ENCODE measurements at regions not wholly inside any gene's neighbourhood (a gene's known extent, or its start where the extent isn't known, plus 50 kb on each side); places are given as distances from the start of the nearest gene placed in this dataset.
"Not testable (repeated sequence)": the region's sequence is repeated elsewhere in the genome, so short reads cannot be mapped to it uniquely, and the experiment has no call there.

- H3F3A ChIP-seq (ENCODE audit: insufficient read depth); H3K9ac ChIP-seq; H2AFZ ChIP-seq; in situ Hi-C loops (cut with MboI); H3K9me2 ChIP-seq (ENCODE audit: insufficient read depth); H3K27ac ChIP-seq; H3K27me3 ChIP-seq (replicated peaks; ENCODE audit: insufficient read depth); H3K9me3 ChIP-seq (ENCODE audit: low read depth); H3K79me2 ChIP-seq (ENCODE audit: insufficient read depth); H3K4me3 ChIP-seq; H4K20me1 ChIP-seq (ENCODE audit: insufficient read depth); H3K36me3 ChIP-seq (ENCODE audit: low read depth); H3K4me2 ChIP-seq (ENCODE audit: unreplicated experiment); H3K4me1 ChIP-seq (ENCODE audit: insufficient read depth): not testable (repeated sequence)
- 24 to 38% methylated on average over 5 of the region's 5 CpGs for WGBS, 2 experiments (ENCODE audit: low coverage in 1 of 2, low lambda C conversion rate in 2 of 2, missing lambda C conversion rate in 2 of 2)
- peak; percentile 10 for DNase-seq
Observed at GRCh38 chr21:10270211-10270610, 251.2 kb upstream of the TPTE start.

GRCh38 chr21:10271666-10272207, 249.6 kb upstream of the TPTE start:
- H3K79me2 ChIP-seq (ENCODE audit: insufficient read depth); in situ Hi-C loops (cut with MboI); H3F3A ChIP-seq (ENCODE audit: insufficient read depth); DNase-seq; H3K27me3 ChIP-seq (replicated peaks; ENCODE audit: insufficient read depth); H3K36me3 ChIP-seq (ENCODE audit: low read depth); H3K4me1 ChIP-seq (ENCODE audit: insufficient read depth); H4K20me1 ChIP-seq (ENCODE audit: insufficient read depth); H3K4me3 ChIP-seq; H3K27ac ChIP-seq; H3K9me3 ChIP-seq (ENCODE audit: low read depth); H2AFZ ChIP-seq; H3K9ac ChIP-seq; H3K4me2 ChIP-seq (ENCODE audit: unreplicated experiment); H3K9me2 ChIP-seq (ENCODE audit: insufficient read depth): not testable (repeated sequence)
- 26 to 28% methylated on average over 4 of the region's 4 CpGs for WGBS, 2 experiments (ENCODE audit: low coverage in 1 of 2, low lambda C conversion rate in 2 of 2, missing lambda C conversion rate in 2 of 2)

GRCh38 chr21:10272216-10272615, 249.2 kb upstream of the TPTE start:
- H3K79me2 ChIP-seq (ENCODE audit: insufficient read depth) = no peaks in the 10 kb centered on the region
- no peaks in the 10 kb centered on the region for H3K27me3 ChIP-seq (replicated peaks; ENCODE audit: insufficient read depth)
- H3K4me2 ChIP-seq (ENCODE audit: unreplicated experiment) = no peak overlapping the region
- 27 to 30% methylated on average over 5 of the region's 5 CpGs for WGBS, 2 experiments (ENCODE audit: low coverage in 1 of 2, low lambda C conversion rate in 2 of 2, missing lambda C conversion rate in 2 of 2)
- H3K36me3 ChIP-seq (ENCODE audit: low read depth) = no peaks in the 10 kb centered on the region
- no peak overlapping the region for H2AFZ ChIP-seq
- H3K9me3 ChIP-seq (ENCODE audit: low read depth) = no peaks in the 10 kb centered on the region
- no peak overlapping the region for H3K4me3 ChIP-seq
- no peaks in the 10 kb centered on the region for H4K20me1 ChIP-seq (ENCODE audit: insufficient read depth)
- H3K4me1 ChIP-seq (ENCODE audit: insufficient read depth) = no peaks in the 10 kb centered on the region
- in situ Hi-C loops (cut with MboI) = no loop called here
- no peaks in the 10 kb centered on the region for H3F3A ChIP-seq (ENCODE audit: insufficient read depth)
- H3K9ac ChIP-seq = no peak overlapping the region
- TF ChIP-seq EZH2phosphoT487 (IDR thresholded peaks at IDR 0.05; ENCODE audit: insufficient read depth, low read depth) = no peak
- TF ChIP-seq EZH2 (IDR thresholded peaks at IDR 0.05; ENCODE audit: insufficient read depth, poor library complexity, severe bottlenecking) = no peak
- H3K9me2 ChIP-seq (ENCODE audit: insufficient read depth) = no peaks in the 10 kb centered on the region
- DNase-seq = peak; percentile 5
- H3K27ac ChIP-seq = no peak overlapping the region

GRCh38 chr21:10273196-10273595, 248.2 kb upstream of the TPTE start:
- 0 to 29% methylated on average over 1 to 2 of the region's 2 CpGs for WGBS, 2 experiments (ENCODE audit: low coverage in 1 of 2, low lambda C conversion rate in 2 of 2, missing lambda C conversion rate in 2 of 2)
- TF ChIP-seq EZH2 (IDR thresholded peaks at IDR 0.05; ENCODE audit: insufficient read depth, poor library complexity, severe bottlenecking) (no peak), EZH2phosphoT487 (IDR thresholded peaks at IDR 0.05; ENCODE audit: insufficient read depth, low read depth) (no peak)

GRCh38 chr21:10273794-10274338, 247.5 kb upstream of the TPTE start:
- H3K4me3 ChIP-seq; DNase-seq; H3K9me2 ChIP-seq (ENCODE audit: insufficient read depth); H3F3A ChIP-seq (ENCODE audit: insufficient read depth); H4K20me1 ChIP-seq (ENCODE audit: insufficient read depth); H3K27ac ChIP-seq; H3K9ac ChIP-seq; H3K27me3 ChIP-seq (replicated peaks; ENCODE audit: insufficient read depth); H3K79me2 ChIP-seq (ENCODE audit: insufficient read depth); H3K36me3 ChIP-seq (ENCODE audit: low read depth); in situ Hi-C loops (cut with MboI); H3K9me3 ChIP-seq (ENCODE audit: low read depth); H3K4me2 ChIP-seq (ENCODE audit: unreplicated experiment); H2AFZ ChIP-seq; H3K4me1 ChIP-seq (ENCODE audit: insufficient read depth): not testable (repeated sequence)
- WGBS, 2 experiments (ENCODE audit: low coverage in 1 of 2, low lambda C conversion rate in 2 of 2, missing lambda C conversion rate in 2 of 2) = 26 to 28% methylated on average over 3 of the region's 3 CpGs

More at GRCh38 chr21:10273196-10273595, 248.2 kb upstream of the TPTE start:
- H3K9me2 ChIP-seq (ENCODE audit: insufficient read depth) = no peaks in the 10 kb centered on the region
- no peaks in the 10 kb centered on the region for H4K20me1 ChIP-seq (ENCODE audit: insufficient read depth)
- H3K27ac ChIP-seq = no peak overlapping the region
- H3K36me3 ChIP-seq (ENCODE audit: low read depth) = no peaks in the 10 kb centered on the region
- no peak overlapping the region for H3K4me2 ChIP-seq (ENCODE audit: unreplicated experiment)
- no peaks in the 10 kb centered on the region for H3K27me3 ChIP-seq (replicated peaks; ENCODE audit: insufficient read depth)
- in situ Hi-C loops (cut with MboI) = no loop called here
- H2AFZ ChIP-seq = no peak overlapping the region
- H3K9me3 ChIP-seq (ENCODE audit: low read depth) = no peaks in the 10 kb centered on the region
- no peaks in the 10 kb centered on the region for H3K79me2 ChIP-seq (ENCODE audit: insufficient read depth)
- no peak overlapping the region for H3K4me3 ChIP-seq
- DNase-seq = no peak
- H3K4me1 ChIP-seq (ENCODE audit: insufficient read depth) = no peaks in the 10 kb centered on the region
- no peak overlapping the region for H3K9ac ChIP-seq
- H3F3A ChIP-seq (ENCODE audit: insufficient read depth) = no peaks in the 10 kb centered on the region
